ENCODE measurements at regions not wholly inside any gene's neighbourhood (a gene's known extent, or its start where the extent isn't known, plus 50 kb on each side); places are given as distances from the start of the nearest gene placed in this dataset.

DNA sequence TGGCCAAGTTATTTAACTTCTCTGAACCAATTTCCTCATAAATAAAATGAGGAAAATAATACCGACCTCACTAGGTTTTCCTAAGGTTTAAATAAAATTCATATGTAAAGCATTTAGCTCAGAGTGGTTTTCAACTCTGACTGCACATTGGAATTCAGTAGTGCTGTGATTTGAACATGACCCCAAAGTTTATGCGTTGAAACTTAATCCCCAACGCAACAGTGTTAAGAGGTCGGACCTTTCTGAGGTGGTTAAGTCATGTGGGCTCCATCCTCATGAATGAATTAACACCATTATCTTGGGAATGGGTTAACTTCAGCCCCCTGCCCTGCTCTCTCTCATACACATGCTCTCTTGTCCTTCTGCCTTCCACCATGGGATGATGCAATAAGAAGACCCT lies 322.2 kb downstream of the AASDHPPT start:
- Mint-ChIP-seq H3K4me3 (no peak overlapping the region), H3K36me3 (no peaks in the 10 kb centered on the region), H3K27ac (no peak overlapping the region), H3K9me3 (peaks cover 6 to 14% (median 14%) of the 10 kb centered on the region in 3 donors), H3K4me1 (no peaks in the 10 kb centered on the region), H3K27me3 (no peaks in the 10 kb centered on the region)
- POLR2A ChIA-PET, result no interaction called here
- Histone ChIP-seq H3K27me3 (replicated peaks in 1 of 2; ENCODE audit: control insufficient read depth in 2 of 2, extremely low read depth in 1 of 2, insufficient read depth in 2 of 2, low read length in 1 of 2) (no peaks in the 10 kb centered on the region), H3K27ac (ENCODE audit: low read length) (no peak overlapping the region), H3K4me3 (ENCODE audit: control insufficient read depth in 1 of 2, extremely low read depth in 1 of 2, low read length in 1 of 2) (no peak overlapping the region), H3K4me1 (ENCODE audit: control insufficient read depth in 1 of 2, extremely low read depth in 1 of 2, insufficient read depth in 2 of 2, low read length in 2 of 2) (no peaks in the 10 kb centered on the region), H3K36me3 (ENCODE audit: control insufficient read depth in 2 of 2, extremely low read depth in 1 of 2, insufficient read depth in 1 of 2, low read length in 1 of 2) (no peaks in the 10 kb centered on the region), H3K9me3 (no peaks in the 10 kb centered on the region)
- no peak for ATAC-seq (replicated peaks in 1 of 4)
- no peak for DNase-seq
- CTCF ChIA-PET, result no interaction called here
- no CpG with 5 or more reads among the region's 4 CpGs for WGBS (ENCODE audit: insufficient coverage)

DNA sequence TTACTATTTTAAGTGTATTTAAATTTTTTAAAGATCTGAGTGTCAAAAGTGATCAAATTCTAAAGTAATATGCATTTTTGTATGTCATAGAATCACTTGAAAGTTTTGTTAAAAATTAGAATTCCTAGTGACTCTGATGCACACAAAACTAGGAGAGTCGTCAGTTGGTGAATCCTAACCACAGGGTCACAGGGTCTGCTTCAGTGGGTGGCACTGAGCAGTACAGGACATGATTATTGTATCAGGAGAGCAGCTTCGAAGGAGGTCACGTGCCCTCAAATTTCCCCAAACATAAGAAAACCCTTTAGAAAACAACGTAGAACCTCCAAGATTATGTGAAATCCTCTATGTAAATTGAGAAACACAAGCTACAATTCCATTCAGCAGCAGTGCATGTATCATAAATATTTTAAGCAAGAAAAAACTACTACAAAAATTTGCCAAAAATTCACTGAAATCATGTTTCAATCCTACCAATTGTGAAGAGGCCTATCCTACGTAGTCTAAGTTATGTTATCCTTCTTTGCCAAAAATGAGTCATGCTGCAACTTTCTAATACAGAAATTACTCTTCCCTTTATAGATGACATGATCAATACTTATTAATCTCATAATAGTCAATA lies 323.6 kb downstream of the AASDHPPT start:
- Mint-ChIP-seq H3K4me3 (no peak overlapping the region), H3K36me3 (no peaks in the 10 kb centered on the region), H3K9me3 (peaks cover 2 to 7% (median 6%) of the 10 kb centered on the region in 3 donors), H3K27ac (no peak overlapping the region), H3K4me1 (no peaks in the 10 kb centered on the region), H3K27me3 (no peaks in the 10 kb centered on the region)
- ChIA-PET CTCF (no interaction called here), POLR2A (no interaction called here)
- no peak for ATAC-seq (replicated peaks in 1 of 4)
- Histone ChIP-seq H3K4me1 (ENCODE audit: control insufficient read depth in 1 of 2, extremely low read depth in 1 of 2, insufficient read depth in 2 of 2, low read length in 2 of 2) (no peaks in the 10 kb centered on the region), H3K36me3 (ENCODE audit: control insufficient read depth in 2 of 2, extremely low read depth in 1 of 2, insufficient read depth in 1 of 2, low read length in 1 of 2) (no peaks in the 10 kb centered on the region), H3K4me3 (ENCODE audit: control insufficient read depth in 1 of 2, extremely low read depth in 1 of 2, low read length in 1 of 2) (no peak overlapping the region), H3K27ac (ENCODE audit: low read length) (no peak overlapping the region), H3K27me3 (replicated peaks in 1 of 2; ENCODE audit: control insufficient read depth in 2 of 2, extremely low read depth in 1 of 2, insufficient read depth in 2 of 2, low read length in 1 of 2) (no peaks in the 10 kb centered on the region), H3K9me3 (no peaks in the 10 kb centered on the region)
- no peak for DNase-seq
- 66% methylated on average over 3 of the region's 5 CpGs for WGBS (ENCODE audit: insufficient coverage)

DNA sequence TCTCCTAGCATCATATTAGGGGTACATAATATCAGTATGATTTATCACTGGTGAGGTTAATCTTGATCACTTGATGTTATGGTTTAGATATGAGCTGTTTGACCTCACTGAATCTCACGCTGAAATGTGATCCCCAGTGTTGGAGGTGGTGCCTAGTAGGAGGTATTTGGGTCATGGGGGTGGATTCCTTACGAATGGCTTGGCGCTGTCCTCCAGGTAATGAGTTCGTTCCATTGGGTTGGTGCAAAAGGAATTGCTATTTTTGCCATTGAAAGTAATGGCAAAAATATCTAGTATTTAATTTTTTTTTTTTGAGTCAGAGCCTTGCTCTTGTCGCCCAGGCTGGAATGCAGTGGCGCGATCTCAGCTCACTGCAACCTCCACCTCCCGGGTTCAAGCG lies 326.3 kb downstream of the AASDHPPT start:
- no peak for ATAC-seq (replicated peaks in 1 of 4)
- POLR2A ChIA-PET, result no interaction called here
- H3K4me3 Mint-ChIP-seq, result no peak overlapping the region

DNA sequence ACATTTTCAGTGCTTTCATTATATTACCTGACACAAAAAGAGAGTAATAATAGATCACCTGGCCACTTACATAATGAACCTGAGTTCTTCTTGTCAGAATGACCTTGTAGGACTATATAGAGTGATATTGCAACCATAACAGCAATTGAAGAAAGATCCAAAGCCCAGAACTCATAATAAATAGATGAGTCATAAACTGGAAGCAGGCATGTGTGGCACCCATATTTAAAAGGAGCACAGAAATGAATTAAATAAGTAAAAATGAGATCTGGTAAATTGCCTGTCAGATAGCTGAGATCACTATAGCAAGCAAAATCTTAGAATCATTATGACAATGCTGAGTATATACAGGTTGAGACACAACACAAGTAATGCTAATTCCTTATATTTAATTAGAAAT lies 331.8 kb downstream of the AASDHPPT start:
- POLR2A ChIA-PET, result no interaction called here
- H3K4me3 Mint-ChIP-seq, result no peak overlapping the region

More for the DNA sequence above, 326.3 kb downstream of the AASDHPPT start:
- CTCF ChIA-PET, result no interaction called here
- WGBS (ENCODE audit: insufficient coverage), result 80% methylated on average over 1 of the region's 9 CpGs
- DNase-seq, result no peak
- H3K4me1 Mint-ChIP-seq, result no peaks in the 10 kb centered on the region
- Histone ChIP-seq H3K36me3 (ENCODE audit: control insufficient read depth in 2 of 2, extremely low read depth in 1 of 2, insufficient read depth in 1 of 2, low read length in 1 of 2) (no peaks in the 10 kb centered on the region), H3K4me3 (ENCODE audit: control insufficient read depth in 1 of 2, extremely low read depth in 1 of 2, low read length in 1 of 2) (no peak overlapping the region), H3K9me3 (no peaks in the 10 kb centered on the region), H3K27ac (ENCODE audit: low read length) (no peak overlapping the region), H3K27me3 (replicated peaks in 1 of 2; ENCODE audit: control insufficient read depth in 2 of 2, extremely low read depth in 1 of 2, insufficient read depth in 2 of 2, low read length in 1 of 2) (no peaks in the 10 kb centered on the region), H3K4me1 (ENCODE audit: control insufficient read depth in 1 of 2, extremely low read depth in 1 of 2, insufficient read depth in 2 of 2, low read length in 2 of 2) (no peaks in the 10 kb centered on the region)
- no peak overlapping the region for H3K27ac Mint-ChIP-seq
- H3K36me3 Mint-ChIP-seq, result no peaks in the 10 kb centered on the region
- H3K27me3 Mint-ChIP-seq, result no peaks in the 10 kb centered on the region
- H3K9me3 Mint-ChIP-seq, result no peaks in the 10 kb centered on the region

DNA sequence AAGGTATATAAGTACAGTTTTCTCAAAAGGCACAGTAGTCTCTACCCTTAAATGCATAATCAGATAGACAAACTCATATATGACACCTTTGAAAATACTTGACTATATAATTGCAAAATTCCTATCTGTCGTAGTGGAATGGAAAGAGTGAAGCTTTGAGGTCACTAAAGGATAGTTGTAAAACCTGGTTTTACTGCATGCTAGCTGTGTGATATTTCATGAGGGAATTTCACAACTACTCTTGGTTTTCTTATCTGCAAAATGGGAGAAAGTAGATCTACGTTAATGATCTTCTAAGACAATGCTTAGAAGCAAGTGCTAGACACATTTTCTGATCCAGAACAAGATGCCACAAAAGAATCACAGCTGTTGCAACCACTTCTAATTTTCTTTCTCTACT lies 332.2 kb downstream of the AASDHPPT start:
- Mint-ChIP-seq H3K4me3 (no peak overlapping the region), H3K27ac (no peak overlapping the region), H3K27me3 (no peaks in the 10 kb centered on the region), H3K36me3 (no peaks in the 10 kb centered on the region), H3K4me1 (no peaks in the 10 kb centered on the region), H3K9me3 (no peaks in the 10 kb centered on the region)
- WGBS (ENCODE audit: insufficient coverage), result no CpG with 5 or more reads among the region's 2 CpGs
- H3K9me3 ChIP-seq, result no peaks in the 10 kb centered on the region
- ATAC-seq (replicated peaks in 1 of 4), result no peak
- CTCF ChIA-PET, result no interaction called here
- no peaks in the 10 kb centered on the region for H3K27me3 ChIP-seq (replicated peaks in 1 of 2; ENCODE audit: control insufficient read depth in 2 of 2, extremely low read depth in 1 of 2, insufficient read depth in 2 of 2, low read length in 1 of 2)
- DNase-seq, result no peak
- no peaks in the 10 kb centered on the region for H3K4me1 ChIP-seq (ENCODE audit: control insufficient read depth in 1 of 2, extremely low read depth in 1 of 2, insufficient read depth in 2 of 2, low read length in 2 of 2)
- H3K27ac ChIP-seq (ENCODE audit: low read length), result no peak overlapping the region
- H3K36me3 ChIP-seq (ENCODE audit: control insufficient read depth in 2 of 2, extremely low read depth in 1 of 2, insufficient read depth in 1 of 2, low read length in 1 of 2), result no peaks in the 10 kb centered on the region
- POLR2A ChIA-PET, result no interaction called here
- H3K4me3 ChIP-seq (ENCODE audit: control insufficient read depth in 1 of 2, extremely low read depth in 1 of 2, low read length in 1 of 2), result no peak overlapping the region

More for the DNA sequence above, 331.8 kb downstream of the AASDHPPT start:
- H3K36me3 ChIP-seq (ENCODE audit: control insufficient read depth in 2 of 2, extremely low read depth in 1 of 2, insufficient read depth in 1 of 2, low read length in 1 of 2), result no peaks in the 10 kb centered on the region
- Mint-ChIP-seq H3K4me1 (no peaks in the 10 kb centered on the region), H3K27ac (no peak overlapping the region), H3K9me3 (no peaks in the 10 kb centered on the region), H3K36me3 (no peaks in the 10 kb centered on the region), H3K27me3 (no peaks in the 10 kb centered on the region)
- H3K27me3 ChIP-seq (replicated peaks in 1 of 2; ENCODE audit: control insufficient read depth in 2 of 2, extremely low read depth in 1 of 2, insufficient read depth in 2 of 2, low read length in 1 of 2), result no peaks in the 10 kb centered on the region
- H3K4me1 ChIP-seq (ENCODE audit: control insufficient read depth in 1 of 2, extremely low read depth in 1 of 2, insufficient read depth in 2 of 2, low read length in 2 of 2), result no peaks in the 10 kb centered on the region
- ATAC-seq (replicated peaks in 1 of 4), result no peak
- H3K27ac ChIP-seq (ENCODE audit: low read length), result no peak overlapping the region
- no peak overlapping the region for H3K4me3 ChIP-seq (ENCODE audit: control insufficient read depth in 1 of 2, extremely low read depth in 1 of 2, low read length in 1 of 2)
- DNase-seq, result no peak
- CTCF ChIA-PET, result no interaction called here
- no peaks in the 10 kb centered on the region for H3K9me3 ChIP-seq

DNA sequence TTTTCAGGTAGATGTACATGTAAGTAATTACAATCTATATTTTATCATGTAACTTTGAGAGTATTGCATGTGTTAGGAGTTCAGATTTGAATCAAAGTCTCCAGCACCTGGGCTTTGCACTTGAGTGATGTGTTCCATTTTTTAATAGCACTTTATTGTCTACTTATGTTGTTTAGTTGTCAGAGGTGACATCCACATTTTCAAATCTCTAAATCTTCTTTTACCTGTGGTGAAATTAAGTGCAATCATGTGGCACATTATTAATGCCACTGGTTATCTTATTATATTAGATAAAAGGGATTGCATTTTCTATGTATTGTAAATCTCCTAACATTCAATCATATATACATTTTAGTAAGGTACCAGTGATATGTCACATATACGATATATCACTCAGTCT lies 333.4 kb downstream of the AASDHPPT start:
- ATAC-seq (replicated peaks in 1 of 4) (no peak), DNase-seq (no peak)
- Mint-ChIP-seq H3K27ac (no peak overlapping the region), H3K4me1 (no peaks in the 10 kb centered on the region), H3K27me3 (no peaks in the 10 kb centered on the region), H3K36me3 (no peaks in the 10 kb centered on the region), H3K9me3 (peaks cover 0 to under 1% (median 0%) of the 10 kb centered on the region in 3 donors), H3K4me3 (no peak overlapping the region)
- WGBS (ENCODE audit: insufficient coverage), result no CpG with 5 or more reads among the region's 1 CpG
- ChIA-PET CTCF (no interaction called here), POLR2A (no interaction called here)
- no peaks in the 10 kb centered on the region for H3K36me3 ChIP-seq (ENCODE audit: control insufficient read depth in 2 of 2, extremely low read depth in 1 of 2, insufficient read depth in 1 of 2, low read length in 1 of 2)
- no peaks in the 10 kb centered on the region for H3K4me1 ChIP-seq (ENCODE audit: control insufficient read depth in 1 of 2, extremely low read depth in 1 of 2, insufficient read depth in 2 of 2, low read length in 2 of 2)
- no peak overlapping the region for H3K4me3 ChIP-seq (ENCODE audit: control insufficient read depth in 1 of 2, extremely low read depth in 1 of 2, low read length in 1 of 2)
- no peaks in the 10 kb centered on the region for H3K9me3 ChIP-seq
- H3K27me3 ChIP-seq (replicated peaks in 1 of 2; ENCODE audit: control insufficient read depth in 2 of 2, extremely low read depth in 1 of 2, insufficient read depth in 2 of 2, low read length in 1 of 2), result no peaks in the 10 kb centered on the region
- H3K27ac ChIP-seq (ENCODE audit: low read length), result no peak overlapping the region

DNA sequence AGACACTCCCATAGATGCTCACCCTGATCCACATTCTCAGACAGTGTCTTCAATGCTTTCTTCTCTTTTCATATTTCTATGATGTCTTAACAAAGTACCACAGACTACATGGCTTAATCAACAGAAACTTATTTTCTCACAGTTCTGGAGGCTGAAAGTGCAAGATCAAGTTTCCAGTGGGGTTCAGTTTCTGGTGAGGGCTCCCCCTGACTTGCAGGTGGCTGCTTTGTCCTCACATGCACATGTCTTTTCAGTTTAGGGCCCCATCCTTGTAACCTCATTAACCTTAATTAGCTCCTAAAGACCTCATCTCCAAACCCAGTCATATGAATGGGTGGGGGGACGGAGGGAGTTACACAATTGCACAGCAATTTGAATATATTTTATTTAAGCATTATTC lies 335.8 kb downstream of the AASDHPPT start:
- no peaks in the 10 kb centered on the region for H3K4me1 Mint-ChIP-seq
- H3K9me3 Mint-ChIP-seq, result peaks cover 0 to 8% (median 0%) of the 10 kb centered on the region in 3 donors
- H3K4me3 Mint-ChIP-seq, result no peak overlapping the region

More for the DNA sequence above, 335.8 kb downstream of the AASDHPPT start:
- Histone ChIP-seq H3K27ac (ENCODE audit: low read length) (no peak overlapping the region), H3K9me3 (no peaks in the 10 kb centered on the region), H3K4me1 (ENCODE audit: control insufficient read depth in 1 of 2, extremely low read depth in 1 of 2, insufficient read depth in 2 of 2, low read length in 2 of 2) (no peaks in the 10 kb centered on the region), H3K36me3 (ENCODE audit: control insufficient read depth in 2 of 2, extremely low read depth in 1 of 2, insufficient read depth in 1 of 2, low read length in 1 of 2) (no peaks in the 10 kb centered on the region), H3K27me3 (replicated peaks in 1 of 2; ENCODE audit: control insufficient read depth in 2 of 2, extremely low read depth in 1 of 2, insufficient read depth in 2 of 2, low read length in 1 of 2) (no peaks in the 10 kb centered on the region), H3K4me3 (ENCODE audit: control insufficient read depth in 1 of 2, extremely low read depth in 1 of 2, low read length in 1 of 2) (no peak overlapping the region)
- DNase-seq (no peak), ATAC-seq (replicated peaks in 1 of 4) (no peak)
- ChIA-PET POLR2A (no interaction called here), CTCF (no interaction called here)
- Mint-ChIP-seq H3K27me3 (no peaks in the 10 kb centered on the region), H3K36me3 (no peaks in the 10 kb centered on the region), H3K27ac (no peak overlapping the region)
- no CpG with 5 or more reads among the region's 1 CpG for WGBS (ENCODE audit: insufficient coverage)

Measured in T-cell (primary cell).